K562 (cell line): ENCODE measurements at regions not wholly inside any gene's neighbourhood (a gene's known extent, or its start where the extent isn't known, plus 50 kb on each side); places are given as distances from the start of the nearest gene placed in this dataset.

Source experiments
- ATF1 ChIP-seq, 2 experiments: fragments of 450-650 bp in 1 of 2; IDR thresholded peaks; 2 replicates each; pipeline ENCODE4 v1.6.1; 2016; ENCODE audit warnings: missing compliant biosample characterization in 1 of 2, missing genetic modification characterization in 1 of 2
- SREBF1 ChIP-seq: fragments of 150-350 bp; IDR thresholded peaks from 2 replicates; pipeline ENCODE4 v1.6.1; 2014; ENCODE audit warnings: antibody characterized with exemption, low read depth, low read length, borderline replicate concordance
- STAT5A ChIP-seq: IDR thresholded peaks from 2 replicates; pipeline ENCODE4 v1.6.1; 2012; ENCODE audit warnings: low read length, inconsistent platforms, borderline replicate concordance
- ZNF707 ChIP-seq: fragments of 250-450 bp; sonication (Bioruptor Pico); conservative IDR thresholded peaks from 2 replicates; pipeline ENCODE4 v1.8.0; 2022; ENCODE audit warnings: inconsistent platforms, mild to moderate bottlenecking, moderate library complexity
- TF ChIP-seq, protein P1 (sequence below), 2 experiments: fragments of 450-650 bp; IDR thresholded peaks; 2 replicates each; pipeline ENCODE4 v1.6.1; 2016; ENCODE audit warnings: mild to moderate bottlenecking in 2 of 2, borderline replicate concordance in 1 of 2, low read depth in 1 of 2, moderate library complexity in 1 of 2
- TF ChIP-seq, protein P2 (sequence below): sonication (generic); formaldehyde crosslinking; IDR thresholded peaks from 2 replicates; pipeline ENCODE4 v1.8.0; 2023; ENCODE audit warnings: missing genetic modification reagents, mild to moderate bottlenecking, borderline replicate concordance
- TF ChIP-seq, protein P3 (sequence below): sonication (generic); formaldehyde crosslinking; IDR thresholded peaks from 2 replicates; pipeline ENCODE4 v1.8.0; 2022; ENCODE audit warnings: missing genetic modification reagents, mild to moderate bottlenecking, borderline replicate concordance
- TF ChIP-seq, protein P4 (sequence below): sonication (generic); IDR thresholded peaks from 2 replicates; pipeline ENCODE4 v1.6.1; 2016

DNA sequence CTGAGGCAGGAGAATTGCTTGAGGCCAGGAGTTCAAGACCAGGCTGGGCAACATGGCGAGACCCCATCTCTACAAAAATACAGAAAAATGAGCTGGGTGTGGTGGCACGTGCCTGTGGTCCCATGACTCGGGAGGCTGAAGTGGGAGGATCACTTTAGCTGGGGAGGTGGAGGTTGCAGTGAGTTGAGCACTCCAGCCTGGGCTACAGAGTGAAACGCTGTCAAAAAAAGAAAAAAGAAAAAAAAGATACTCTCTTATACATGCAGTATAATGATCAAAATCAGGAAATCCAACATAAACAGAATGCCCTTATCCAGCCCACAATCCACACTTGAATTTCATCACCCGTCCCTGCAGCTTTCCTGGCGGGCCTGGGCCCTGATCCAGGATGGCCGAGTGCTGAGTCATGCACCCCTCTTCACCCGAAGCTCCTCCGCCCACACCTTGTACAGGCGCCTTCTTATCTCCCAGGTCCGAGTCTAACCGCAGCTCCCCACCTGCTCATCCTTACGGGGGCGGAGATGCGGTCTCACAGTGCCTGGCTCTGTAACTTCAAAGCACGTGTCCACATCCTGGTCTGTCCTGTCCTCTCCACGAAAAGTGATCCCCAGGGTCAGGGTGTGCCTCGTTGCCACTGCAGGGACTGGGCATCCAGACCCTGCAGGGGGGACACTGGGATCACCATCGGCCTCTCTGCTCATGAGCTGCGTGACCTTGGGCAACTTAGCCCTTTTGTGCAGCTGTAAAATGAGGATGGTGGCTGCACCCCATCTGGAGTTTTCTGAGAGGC lies 120.2 kb upstream of the SLC45A1 start (continued):
- TF ChIP-seq, protein P1, sequence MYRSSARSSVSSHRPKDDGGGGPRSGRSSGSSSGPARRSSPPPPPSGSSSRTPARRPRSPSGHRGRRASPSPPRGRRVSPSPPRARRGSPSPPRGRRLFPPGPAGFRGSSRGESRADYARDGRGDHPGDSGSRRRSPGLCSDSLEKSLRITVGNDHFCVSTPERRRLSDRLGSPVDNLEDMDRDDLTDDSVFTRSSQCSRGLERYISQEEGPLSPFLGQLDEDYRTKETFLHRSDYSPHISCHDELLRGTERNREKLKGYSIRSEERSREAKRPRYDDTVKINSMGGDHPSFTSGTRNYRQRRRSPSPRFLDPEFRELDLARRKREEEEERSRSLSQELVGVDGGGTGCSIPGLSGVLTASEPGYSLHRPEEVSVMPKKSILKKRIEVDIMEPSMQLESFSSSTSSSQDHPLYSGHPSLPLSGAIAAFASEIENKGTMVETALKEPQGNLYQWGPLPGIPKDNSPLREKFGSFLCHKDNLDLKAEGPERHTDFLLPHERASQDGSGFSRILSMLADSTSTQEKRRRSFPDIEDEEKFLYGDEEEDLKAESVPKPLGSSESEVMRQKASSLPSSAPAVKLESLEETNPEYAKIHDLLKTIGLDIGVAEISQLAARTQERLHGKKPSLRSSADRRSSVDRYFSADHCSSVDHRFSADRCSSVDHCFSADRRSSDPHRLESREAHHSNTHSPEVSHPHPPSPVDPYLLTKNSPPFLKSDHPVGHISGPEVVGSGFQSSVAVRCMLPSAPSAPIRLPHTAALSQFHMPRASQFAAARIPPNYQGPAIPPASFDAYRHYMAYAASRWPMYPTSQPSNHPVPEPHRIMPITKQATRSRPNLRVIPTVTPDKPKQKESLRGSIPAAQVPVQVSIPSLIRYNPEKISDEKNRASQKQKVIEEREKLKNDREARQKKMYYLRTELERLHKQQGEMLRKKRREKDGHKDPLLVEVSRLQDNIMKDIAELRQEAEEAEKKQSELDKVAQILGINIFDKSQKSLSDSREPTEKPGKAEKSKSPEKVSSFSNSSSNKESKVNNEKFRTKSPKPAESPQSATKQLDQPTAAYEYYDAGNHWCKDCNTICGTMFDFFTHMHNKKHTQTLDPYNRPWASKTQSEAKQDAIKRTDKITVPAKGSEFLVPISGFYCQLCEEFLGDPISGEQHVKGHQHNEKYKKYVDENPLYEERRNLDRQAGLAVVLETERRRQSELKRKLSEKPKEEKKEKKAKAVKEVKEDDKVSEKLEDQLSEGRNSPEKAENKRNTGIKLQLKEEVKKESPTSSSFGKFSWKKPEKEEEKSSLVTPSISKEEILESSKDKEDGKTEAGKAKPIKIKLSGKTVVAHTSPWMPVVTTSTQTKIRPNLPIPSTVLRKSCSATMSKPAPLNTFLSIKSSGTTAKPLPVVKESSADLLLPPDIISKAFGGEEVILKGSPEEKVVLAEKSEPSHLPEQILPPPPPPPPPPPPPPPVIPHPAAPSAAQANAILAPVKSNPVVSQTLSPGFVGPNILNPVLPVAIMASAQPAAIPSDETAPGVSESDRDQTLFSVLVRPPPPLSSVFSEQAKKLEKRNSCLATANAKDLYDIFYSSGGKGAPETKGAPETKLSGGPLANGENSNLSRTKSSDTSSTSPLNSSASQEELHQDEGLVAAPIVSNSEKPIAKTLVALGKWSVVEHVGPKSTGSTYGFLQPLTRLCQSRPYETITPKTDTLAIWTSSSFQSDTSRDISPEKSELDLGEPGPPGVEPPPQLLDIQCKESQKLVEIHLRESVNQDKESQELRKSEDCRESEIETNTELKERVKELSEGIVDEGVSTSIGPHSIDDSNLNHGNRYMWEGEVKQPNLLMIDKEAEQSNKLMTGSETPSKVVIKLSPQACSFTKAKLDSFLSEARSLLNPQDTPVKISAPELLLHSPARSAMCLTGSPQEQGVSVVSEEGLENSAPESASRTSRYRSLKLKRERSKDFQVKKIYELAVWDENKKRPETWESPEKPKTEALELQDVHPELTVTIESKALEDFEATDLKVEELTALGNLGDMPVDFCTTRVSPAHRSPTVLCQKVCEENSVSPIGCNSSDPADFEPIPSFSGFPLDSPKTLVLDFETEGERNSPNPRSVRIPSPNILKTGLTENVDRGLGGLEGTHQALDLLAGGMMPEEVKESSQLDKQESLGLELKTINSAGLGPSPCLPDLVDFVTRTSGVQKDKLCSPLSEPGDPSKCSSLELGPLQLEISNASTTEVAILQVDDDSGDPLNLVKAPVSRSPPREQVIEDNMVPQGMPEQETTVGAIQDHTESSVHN (IDR thresholded peaks at IDR 0.05; ENCODE audit: borderline replicate concordance in 1 of 2, low read depth in 1 of 2), result peak in 1 of 2 experiments; percentile 97; a peak in 2 of 4 replicates
- TF ChIP-seq, protein P2, sequence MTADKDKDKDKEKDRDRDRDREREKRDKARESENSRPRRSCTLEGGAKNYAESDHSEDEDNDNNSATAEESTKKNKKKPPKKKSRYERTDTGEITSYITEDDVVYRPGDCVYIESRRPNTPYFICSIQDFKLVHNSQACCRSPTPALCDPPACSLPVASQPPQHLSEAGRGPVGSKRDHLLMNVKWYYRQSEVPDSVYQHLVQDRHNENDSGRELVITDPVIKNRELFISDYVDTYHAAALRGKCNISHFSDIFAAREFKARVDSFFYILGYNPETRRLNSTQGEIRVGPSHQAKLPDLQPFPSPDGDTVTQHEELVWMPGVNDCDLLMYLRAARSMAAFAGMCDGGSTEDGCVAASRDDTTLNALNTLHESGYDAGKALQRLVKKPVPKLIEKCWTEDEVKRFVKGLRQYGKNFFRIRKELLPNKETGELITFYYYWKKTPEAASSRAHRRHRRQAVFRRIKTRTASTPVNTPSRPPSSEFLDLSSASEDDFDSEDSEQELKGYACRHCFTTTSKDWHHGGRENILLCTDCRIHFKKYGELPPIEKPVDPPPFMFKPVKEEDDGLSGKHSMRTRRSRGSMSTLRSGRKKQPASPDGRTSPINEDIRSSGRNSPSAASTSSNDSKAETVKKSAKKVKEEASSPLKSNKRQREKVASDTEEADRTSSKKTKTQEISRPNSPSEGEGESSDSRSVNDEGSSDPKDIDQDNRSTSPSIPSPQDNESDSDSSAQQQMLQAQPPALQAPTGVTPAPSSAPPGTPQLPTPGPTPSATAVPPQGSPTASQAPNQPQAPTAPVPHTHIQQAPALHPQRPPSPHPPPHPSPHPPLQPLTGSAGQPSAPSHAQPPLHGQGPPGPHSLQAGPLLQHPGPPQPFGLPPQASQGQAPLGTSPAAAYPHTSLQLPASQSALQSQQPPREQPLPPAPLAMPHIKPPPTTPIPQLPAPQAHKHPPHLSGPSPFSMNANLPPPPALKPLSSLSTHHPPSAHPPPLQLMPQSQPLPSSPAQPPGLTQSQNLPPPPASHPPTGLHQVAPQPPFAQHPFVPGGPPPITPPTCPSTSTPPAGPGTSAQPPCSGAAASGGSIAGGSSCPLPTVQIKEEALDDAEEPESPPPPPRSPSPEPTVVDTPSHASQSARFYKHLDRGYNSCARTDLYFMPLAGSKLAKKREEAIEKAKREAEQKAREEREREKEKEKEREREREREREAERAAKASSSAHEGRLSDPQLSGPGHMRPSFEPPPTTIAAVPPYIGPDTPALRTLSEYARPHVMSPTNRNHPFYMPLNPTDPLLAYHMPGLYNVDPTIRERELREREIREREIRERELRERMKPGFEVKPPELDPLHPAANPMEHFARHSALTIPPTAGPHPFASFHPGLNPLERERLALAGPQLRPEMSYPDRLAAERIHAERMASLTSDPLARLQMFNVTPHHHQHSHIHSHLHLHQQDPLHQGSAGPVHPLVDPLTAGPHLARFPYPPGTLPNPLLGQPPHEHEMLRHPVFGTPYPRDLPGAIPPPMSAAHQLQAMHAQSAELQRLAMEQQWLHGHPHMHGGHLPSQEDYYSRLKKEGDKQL (CRISPR knock-in tag), result no peak
- TF ChIP-seq, protein P3, sequence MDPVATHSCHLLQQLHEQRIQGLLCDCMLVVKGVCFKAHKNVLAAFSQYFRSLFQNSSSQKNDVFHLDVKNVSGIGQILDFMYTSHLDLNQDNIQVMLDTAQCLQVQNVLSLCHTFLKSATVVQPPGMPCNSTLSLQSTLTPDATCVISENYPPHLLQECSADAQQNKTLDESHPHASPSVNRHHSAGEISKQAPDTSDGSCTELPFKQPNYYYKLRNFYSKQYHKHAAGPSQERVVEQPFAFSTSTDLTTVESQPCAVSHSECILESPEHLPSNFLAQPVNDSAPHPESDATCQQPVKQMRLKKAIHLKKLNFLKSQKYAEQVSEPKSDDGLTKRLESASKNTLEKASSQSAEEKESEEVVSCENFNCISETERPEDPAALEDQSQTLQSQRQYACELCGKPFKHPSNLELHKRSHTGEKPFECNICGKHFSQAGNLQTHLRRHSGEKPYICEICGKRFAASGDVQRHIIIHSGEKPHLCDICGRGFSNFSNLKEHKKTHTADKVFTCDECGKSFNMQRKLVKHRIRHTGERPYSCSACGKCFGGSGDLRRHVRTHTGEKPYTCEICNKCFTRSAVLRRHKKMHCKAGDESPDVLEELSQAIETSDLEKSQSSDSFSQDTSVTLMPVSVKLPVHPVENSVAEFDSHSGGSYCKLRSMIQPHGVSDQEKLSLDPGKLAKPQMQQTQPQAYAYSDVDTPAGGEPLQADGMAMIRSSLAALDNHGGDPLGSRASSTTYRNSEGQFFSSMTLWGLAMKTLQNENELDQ (CRISPR knock-in tag), result no peak
- TF ChIP-seq ATF1 (CRISPR knock-in tag; IDR thresholded peaks at IDR 0.05) (no peak), ATF1 (tag; IDR thresholded peaks at IDR 0.05) (peak; percentile 69), ZNF707 (CRISPR knock-in tag) (no peak), SREBF1 (0 out of 2 replicates have a peak, but pooled peaks have one; percentile 33), STAT5A (peak; percentile 90)
- TF ChIP-seq, protein P4, sequence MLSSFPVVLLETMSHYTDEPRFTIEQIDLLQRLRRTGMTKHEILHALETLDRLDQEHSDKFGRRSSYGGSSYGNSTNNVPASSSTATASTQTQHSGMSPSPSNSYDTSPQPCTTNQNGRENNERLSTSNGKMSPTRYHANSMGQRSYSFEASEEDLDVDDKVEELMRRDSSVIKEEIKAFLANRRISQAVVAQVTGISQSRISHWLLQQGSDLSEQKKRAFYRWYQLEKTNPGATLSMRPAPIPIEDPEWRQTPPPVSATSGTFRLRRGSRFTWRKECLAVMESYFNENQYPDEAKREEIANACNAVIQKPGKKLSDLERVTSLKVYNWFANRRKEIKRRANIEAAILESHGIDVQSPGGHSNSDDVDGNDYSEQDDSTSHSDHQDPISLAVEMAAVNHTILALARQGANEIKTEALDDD, result no peak; the same call in 1 of the 2 replicates
